Sciatic nerve (tissue), 2 donors: ENCODE measurements at regions not wholly inside any gene's neighbourhood (a gene's known extent, or its start where the extent isn't known, plus 50 kb on each side); places are given as distances from the start of the nearest gene placed in this dataset.
A peak's percentile ranks its signal among the peaks of the same experiment; 100 is the strongest.

Source experiments
- ATAC-seq: fragments of 200-7000 bp; cut with Tn5 transposase; one replicate; pipeline ENCODE4 v1.9.1; 2020; ENCODE audit warnings: mild to moderate bottlenecking, moderate library complexity
- DNase-seq: peaks from one replicate; pipeline ENCODE4 v3.0.0-alpha.2; 2020; ENCODE audit warnings: low spot score
- intact Hi-C: fragments of 100-400 bp; cut with DNase I; formaldehyde crosslinking; loops from one replicate; pipeline ENCODE4 v1.14.2; 2022
- donor health status: DM: no; HTN: no; CAD: no.
- donor health status: DM: no; HTN: no; CAD: no.

- ATAC-seq (peak; percentile 50), DNase-seq (no peak)
- intact Hi-C loops = no loop called here
Observed at GRCh38 chr10:62540389-62540788, 166.2 kb downstream of the ZNF365 start.

GRCh38 chr10:62541811-62542210 lies 167.6 kb downstream of the ZNF365 start:
- peak; percentile 59 for ATAC-seq
- intact Hi-C loops = no loop called here
- no peak for DNase-seq

GRCh38 chr10:62543571-62544355 lies 169.6 kb downstream of the ZNF365 start:
- ATAC-seq (no peak), DNase-seq (no peak)
- intact Hi-C loops = no loop called here

GRCh38 chr10:62545160-62546066 lies 171.2 kb downstream of the ZNF365 start:
- intact Hi-C loops = no loop called here
- peak; percentile 92 for ATAC-seq
- no peak for DNase-seq

GRCh38 chr10:62548686-62549085 lies 174.5 kb downstream of the ZNF365 start:
- ATAC-seq = no peak
- intact Hi-C loops = no loop called here
- no peak for DNase-seq

GRCh38 chr10:62550173-62550572 lies 176.0 kb downstream of the ZNF365 start:
- no peak for ATAC-seq
- DNase-seq = no peak
- intact Hi-C loops = no loop called here

- intact Hi-C loops = no loop called here
- peak; percentile 48 for ATAC-seq
- no peak for DNase-seq
Observed at GRCh38 chr10:62554632-62555199, 180.5 kb downstream of the ZNF365 start.

- intact Hi-C loops = no loop called here
- ATAC-seq (no peak), DNase-seq (no peak)
Observed at GRCh38 chr10:62559481-62560200, 185.5 kb downstream of the ZNF365 start.

GRCh38 chr10:62560201-62560819 lies 186.1 kb downstream of the ZNF365 start:
- peak; percentile 49 for ATAC-seq
- intact Hi-C loops = no loop called here

GRCh38 chr10:62561151-62561550 lies 187.0 kb downstream of the ZNF365 start:
- intact Hi-C loops = no loop called here
- DNase-seq (no peak), ATAC-seq (no peak)

More at GRCh38 chr10:62560201-62560819, 186.1 kb downstream of the ZNF365 start:
- peak; percentile 62 for DNase-seq

GRCh38 chr10:62562101-62562500 lies 187.9 kb downstream of the ZNF365 start:
- intact Hi-C loops = no loop called here
- DNase-seq = no peak
- no peak for ATAC-seq

- intact Hi-C loops = no loop called here
- ATAC-seq (no peak), DNase-seq (no peak)
Observed at GRCh38 chr10:62562795-62563194, 188.6 kb downstream of the ZNF365 start.

- DNase-seq (no peak), ATAC-seq (no peak)
- intact Hi-C loops = no loop called here
Observed at GRCh38 chr10:62573929-62574328, 199.8 kb downstream of the ZNF365 start.

GRCh38 chr10:62577076-62577475 lies 202.9 kb downstream of the ZNF365 start:
- DNase-seq = no peak
- intact Hi-C loops = no loop called here
- no peak for ATAC-seq

- DNase-seq = no peak
- ATAC-seq = no peak
- intact Hi-C loops = no loop called here
Observed at GRCh38 chr10:62577666-62578291, 203.6 kb downstream of the ZNF365 start.

GRCh38 chr10:62578301-62578700 lies 204.1 kb downstream of the ZNF365 start:
- ATAC-seq (no peak), DNase-seq (no peak)
- intact Hi-C loops = no loop called here

GRCh38 chr10:62578916-62579315 lies 204.7 kb downstream of the ZNF365 start:
- DNase-seq = no peak
- no peak for ATAC-seq
- intact Hi-C loops = no loop called here

GRCh38 chr10:62580396-62580795 lies 206.2 kb downstream of the ZNF365 start:
- DNase-seq (no peak), ATAC-seq (no peak)
- intact Hi-C loops = no loop called here
